T-helper 1 cell (primary cell): ENCODE measurements at regions not wholly inside any gene's neighbourhood (a gene's known extent, or its start where the extent isn't known, plus 50 kb on each side); places are given as distances from the start of the nearest gene placed in this dataset.

ENCODE experiments used
- DNase-seq, 5 donors: peaks; one replicate each; pipeline ENCODE4 v3.0.0-alpha.2; 2012 to 2020

GRCh38 chr10:131492211-131492857 lies 180.8 kb upstream of the TCERG1L start:
- no peak for DNase-seq

GRCh38 chr10:131493432-131493831 lies 181.9 kb upstream of the TCERG1L start:
- no peak for DNase-seq

GRCh38 chr10:131494451-131494850 lies 182.9 kb upstream of the TCERG1L start:
- DNase-seq: no peak

- no peak for DNase-seq
Measured at GRCh38 chr10:131495224-131495623, 183.7 kb upstream of the TCERG1L start.

- DNase-seq: no peak
Measured at GRCh38 chr10:131495892-131496291, 184.4 kb upstream of the TCERG1L start.

GRCh38 chr10:131496351-131497052 lies 185.0 kb upstream of the TCERG1L start:
- no peak for DNase-seq

GRCh38 chr10:131499566-131499965 lies 188.0 kb upstream of the TCERG1L start:
- DNase-seq: no peak

- DNase-seq: no peak
Measured at GRCh38 chr10:131500181-131500580, 188.7 kb upstream of the TCERG1L start.

- no peak for DNase-seq
Measured at GRCh38 chr10:131500892-131501291, 189.4 kb upstream of the TCERG1L start.

- no peak for DNase-seq
Measured at GRCh38 chr10:131503992-131504391, 192.5 kb upstream of the TCERG1L start.

- DNase-seq: no peak
Measured at GRCh38 chr10:131511391-131511790, 199.9 kb upstream of the TCERG1L start.

- DNase-seq: no peak
Measured at GRCh38 chr10:131512852-131513251, 201.3 kb upstream of the TCERG1L start.

GRCh38 chr10:131513445-131513844 lies 201.9 kb upstream of the TCERG1L start:
- no peak for DNase-seq

- no peak for DNase-seq
Measured at GRCh38 chr10:131513901-131514300, 202.4 kb upstream of the TCERG1L start.

- DNase-seq: no peak
Measured at GRCh38 chr10:131514454-131514853, 202.9 kb upstream of the TCERG1L start.

GRCh38 chr10:131516285-131516684 lies 204.8 kb upstream of the TCERG1L start:
- no peak for DNase-seq

- no peak for DNase-seq
Measured at GRCh38 chr10:131517781-131518180, 206.3 kb upstream of the TCERG1L start.

- no peak for DNase-seq
Measured at GRCh38 chr10:131519723-131520605, 208.4 kb upstream of the TCERG1L start.

GRCh38 chr10:131531265-131532190 lies 220.0 kb upstream of the TCERG1L start:
- no peak for DNase-seq

- no peak for DNase-seq
Measured at GRCh38 chr10:131532291-131532690, 220.8 kb upstream of the TCERG1L start.

GRCh38 chr10:131532745-131533341 lies 221.3 kb upstream of the TCERG1L start:
- no peak for DNase-seq
